RKO (cell line): ENCODE measurements at regions not wholly inside any gene's neighbourhood (a gene's known extent, or its start where the extent isn't known, plus 50 kb on each side); places are given as distances from the start of the nearest gene placed in this dataset.
"Not testable (repeated sequence)": the region's sequence is repeated elsewhere in the genome, so short reads cannot be mapped to it uniquely, and the experiment has no call there.

Experiments used
- DNase-seq: peaks from one replicate; pipeline ENCODE4 v3.0.0-alpha.2; 2016; ENCODE audit warnings: low spot score

DNA sequence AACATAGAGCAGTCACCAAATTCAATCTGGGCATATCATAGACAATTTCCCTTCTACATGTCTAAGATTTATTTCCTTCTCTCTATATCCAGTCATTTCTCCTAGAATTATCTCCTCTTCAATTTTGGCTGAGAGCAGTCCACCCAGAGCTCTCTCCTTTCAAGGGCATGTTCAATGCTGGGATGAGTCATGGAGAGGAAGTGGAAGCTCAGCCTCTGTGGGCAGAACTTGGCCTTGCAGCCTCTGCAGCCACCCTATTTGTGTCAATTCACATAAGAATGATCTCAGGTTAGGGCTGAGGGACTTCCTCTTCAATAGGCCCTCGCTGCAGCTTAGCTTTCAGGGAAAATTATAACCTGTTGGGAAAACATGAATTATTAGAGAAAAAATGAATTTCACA, 560.8 kb downstream of the POM121L12 start:
- DNase-seq: peak; percentile 68

GRCh38 chr7:53600296-53600695, 564.9 kb downstream of the POM121L12 start:
- no peak for DNase-seq

- no peak for DNase-seq
Measured at GRCh38 chr7:53602817-53603418, 567.5 kb downstream of the POM121L12 start.

DNA sequence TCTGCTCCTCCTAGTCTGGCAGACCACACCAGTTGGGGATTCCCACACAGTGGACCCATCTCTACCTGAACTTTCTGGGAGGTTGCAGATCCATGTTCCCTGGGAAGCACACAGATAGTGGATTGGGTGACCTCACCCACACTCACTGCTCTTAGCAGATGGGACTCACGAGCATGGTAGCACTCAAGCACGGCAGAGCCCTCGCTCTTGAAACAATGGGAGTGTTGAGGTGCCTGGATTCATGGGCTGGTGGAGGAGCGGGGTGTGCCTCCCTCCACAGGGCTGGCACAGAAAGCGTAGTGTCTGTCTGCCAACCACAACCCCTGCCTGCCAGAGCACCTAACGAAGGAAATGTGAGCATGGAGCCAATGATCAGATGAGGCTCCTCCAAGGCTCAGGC, 568.0 kb downstream of the POM121L12 start:
- DNase-seq: no peak

GRCh38 chr7:53604201-53604600, 568.8 kb downstream of the POM121L12 start:
- no peak for DNase-seq

DNA sequence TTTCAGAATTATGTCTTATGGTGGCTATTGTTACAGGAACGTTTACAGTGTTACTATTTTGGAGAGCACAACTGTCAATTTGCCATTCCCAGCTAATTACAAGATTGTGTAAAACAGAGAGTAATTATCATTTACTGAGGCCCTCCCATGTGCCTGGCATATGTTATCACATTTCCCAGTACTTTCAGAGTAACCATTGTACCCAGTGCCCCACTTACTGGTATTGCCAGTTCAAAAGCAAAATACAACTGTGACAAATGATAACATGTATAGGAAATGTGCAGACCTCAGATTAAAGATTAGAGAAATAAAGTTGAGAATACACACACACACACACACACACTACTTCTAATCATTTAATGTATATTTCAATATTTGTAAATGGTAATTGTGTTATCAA, 572.5 kb downstream of the POM121L12 start:
- DNase-seq: no peak

GRCh38 chr7:53609185-53609584, 573.8 kb downstream of the POM121L12 start:
- DNase-seq: no peak

GRCh38 chr7:53611043-53611442, 575.6 kb downstream of the POM121L12 start:
- DNase-seq: peak; percentile 9

- no peak for DNase-seq
Measured at GRCh38 chr7:53624356-53624755, 588.9 kb downstream of the POM121L12 start.

DNA sequence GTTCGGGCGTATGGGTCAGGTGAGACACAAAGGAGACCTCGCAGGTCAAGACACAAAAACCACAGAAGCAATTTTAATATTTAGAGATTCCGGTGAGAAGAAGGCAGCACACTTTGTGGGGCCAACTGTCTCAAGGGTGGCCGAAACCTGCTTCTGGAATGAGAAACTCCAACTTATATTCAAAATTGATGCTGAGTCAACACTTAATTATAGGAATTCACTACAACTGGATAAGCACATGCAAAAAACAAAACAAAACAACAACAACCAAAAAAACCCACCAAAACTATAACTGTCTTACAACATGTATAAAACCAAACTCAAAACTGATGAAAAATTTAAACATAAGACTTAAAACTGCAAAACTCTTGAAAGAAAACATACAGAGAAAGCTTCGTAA, 593.3 kb downstream of the POM121L12 start:
- DNase-seq: no peak

- not testable (repeated sequence) for DNase-seq
Measured at GRCh38 chr7:53635251-53635650, 599.8 kb downstream of the POM121L12 start.

GRCh38 chr7:53638517-53638916, 603.1 kb downstream of the POM121L12 start:
- no peak for DNase-seq

- DNase-seq: no peak
Measured at GRCh38 chr7:53641091-53641490, 605.7 kb downstream of the POM121L12 start.

- no peak for DNase-seq
Measured at GRCh38 chr7:53642361-53642760, 606.9 kb downstream of the POM121L12 start.

DNA sequence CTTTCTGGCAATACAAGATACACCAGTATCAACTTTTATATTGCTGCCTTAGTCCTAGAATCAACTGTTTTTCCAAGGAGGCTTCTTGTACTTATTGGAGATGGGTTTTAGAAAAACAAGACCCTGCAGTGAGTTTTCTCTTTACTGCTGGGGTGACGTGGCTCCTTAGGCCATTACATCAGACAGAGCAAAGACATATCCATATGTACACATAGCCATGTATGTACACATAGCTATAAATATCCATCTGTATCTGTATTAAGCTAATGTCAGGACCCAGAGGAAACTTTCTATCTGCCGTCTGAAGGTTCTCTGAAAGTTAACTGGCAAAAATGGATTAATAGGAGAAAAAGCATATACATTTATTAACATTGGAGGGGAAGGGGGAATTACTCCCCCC, 607.4 kb downstream of the POM121L12 start:
- DNase-seq: no peak

- no peak for DNase-seq
Measured at GRCh38 chr7:53656881-53657280, 621.4 kb downstream of the POM121L12 start.

DNA sequence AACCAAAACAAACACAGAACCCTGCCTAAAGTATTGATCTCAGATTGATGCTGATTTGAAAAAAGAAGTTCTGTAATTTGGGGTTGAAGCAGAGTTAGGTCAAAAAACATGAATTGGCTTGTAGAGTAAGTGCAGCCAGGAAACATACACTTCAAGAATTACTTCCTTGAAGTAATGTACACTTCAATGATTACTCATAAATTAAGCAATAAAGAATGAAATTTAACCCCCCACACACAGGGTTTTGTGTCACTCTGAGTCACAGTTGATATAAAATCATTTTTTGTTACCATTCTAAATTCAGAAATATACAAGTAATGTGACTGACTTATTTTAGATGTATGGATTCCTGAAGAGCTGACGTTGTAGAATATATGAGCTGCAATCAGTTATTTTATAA, 622.2 kb downstream of the POM121L12 start:
- DNase-seq: no peak

- DNase-seq: no peak
Measured at GRCh38 chr7:53658951-53659350, 623.5 kb downstream of the POM121L12 start.

- no peak for DNase-seq
Measured at GRCh38 chr7:53661645-53662217, 626.3 kb downstream of the POM121L12 start.

GRCh38 chr7:53672681-53673080, 637.2 kb downstream of the POM121L12 start:
- no peak for DNase-seq

DNA sequence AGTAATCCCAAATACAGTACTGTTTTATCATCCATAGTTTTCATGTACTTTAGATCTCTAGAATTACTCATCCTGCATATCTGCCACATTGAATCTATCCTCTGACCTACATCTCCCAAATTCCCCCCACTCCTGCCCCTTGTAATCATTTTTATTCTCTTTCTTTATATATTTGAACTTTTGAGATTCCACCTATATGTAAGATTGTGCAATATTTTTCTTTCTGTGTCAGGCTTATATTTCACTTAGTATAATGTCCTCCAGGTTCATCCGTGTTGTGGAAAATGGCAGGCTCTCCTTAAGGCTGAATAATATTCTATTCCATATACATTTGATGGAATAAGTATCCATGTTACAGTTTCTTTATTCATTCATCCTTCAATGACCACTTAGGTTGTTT, 640.4 kb downstream of the POM121L12 start:
- DNase-seq: no peak

GRCh38 chr7:53684693-53685092, 649.3 kb downstream of the POM121L12 start:
- no peak for DNase-seq

DNA sequence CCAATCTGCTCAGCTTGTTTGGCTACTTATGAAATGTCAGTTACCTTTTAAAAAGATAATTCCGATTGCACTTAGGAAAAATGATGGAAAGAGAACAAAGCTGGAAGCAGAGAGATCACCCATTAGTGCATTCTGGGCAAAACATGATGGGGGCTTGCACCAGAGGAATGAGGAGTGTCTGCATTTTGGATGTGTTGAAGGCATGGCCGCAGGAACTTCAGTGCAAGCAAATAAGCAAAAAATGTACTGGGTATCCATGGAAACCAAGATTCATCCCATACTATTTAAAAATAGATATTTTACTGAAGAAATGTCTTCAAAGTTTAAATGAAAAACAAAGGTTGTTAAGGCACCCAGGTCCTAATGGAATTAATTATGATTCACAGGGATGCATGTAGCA, 655.0 kb downstream of the POM121L12 start:
- DNase-seq: no peak

DNA sequence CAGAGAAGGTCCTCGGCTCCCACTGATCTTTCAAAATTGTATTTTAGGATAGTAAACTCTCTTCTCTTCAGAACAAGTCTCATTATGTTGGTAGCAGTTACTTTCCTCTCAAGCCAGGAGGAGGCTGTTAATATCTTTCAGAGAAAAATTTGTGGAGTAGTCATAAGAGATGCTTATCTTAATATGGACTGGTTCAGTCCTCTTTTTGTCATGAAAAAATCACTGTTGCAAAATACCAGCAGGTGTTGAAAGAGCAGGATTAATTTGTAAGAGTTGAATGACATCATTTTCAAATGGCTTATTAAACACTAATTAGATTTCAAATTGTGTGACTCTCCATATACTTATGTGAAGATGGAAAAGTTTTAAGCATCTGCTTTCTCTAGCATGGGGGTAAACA, 662.5 kb downstream of the POM121L12 start:
- DNase-seq: no peak
